ENCODE measurements at regions not wholly inside any gene's neighbourhood (a gene's known extent, or its start where the extent isn't known, plus 50 kb on each side); places are given as distances from the start of the nearest gene placed in this dataset.
"Not testable (repeated sequence)": the region's sequence is repeated elsewhere in the genome, so short reads cannot be mapped to it uniquely, and the experiment has no call there.

DNA sequence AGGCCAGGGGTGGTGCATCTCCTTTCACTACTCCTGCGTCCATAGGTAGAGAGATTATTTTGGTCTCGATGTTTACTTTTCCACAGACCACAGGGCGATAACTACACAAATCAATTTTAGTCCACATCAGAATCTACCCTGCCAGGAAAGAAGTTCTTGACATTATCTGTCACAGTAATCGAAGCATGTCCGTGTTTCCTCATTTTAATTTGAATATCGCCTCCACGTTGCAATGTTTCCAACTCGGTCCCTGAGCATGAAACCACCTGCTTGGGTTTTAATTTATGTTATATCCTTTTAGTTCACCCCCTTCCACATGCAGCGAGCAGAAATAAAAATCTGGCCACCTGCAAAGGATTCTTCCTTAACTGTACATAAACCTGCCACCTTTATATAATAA, 100.1 kb upstream of the ATXN3L start:
- DNase-seq, result no peak

DNA sequence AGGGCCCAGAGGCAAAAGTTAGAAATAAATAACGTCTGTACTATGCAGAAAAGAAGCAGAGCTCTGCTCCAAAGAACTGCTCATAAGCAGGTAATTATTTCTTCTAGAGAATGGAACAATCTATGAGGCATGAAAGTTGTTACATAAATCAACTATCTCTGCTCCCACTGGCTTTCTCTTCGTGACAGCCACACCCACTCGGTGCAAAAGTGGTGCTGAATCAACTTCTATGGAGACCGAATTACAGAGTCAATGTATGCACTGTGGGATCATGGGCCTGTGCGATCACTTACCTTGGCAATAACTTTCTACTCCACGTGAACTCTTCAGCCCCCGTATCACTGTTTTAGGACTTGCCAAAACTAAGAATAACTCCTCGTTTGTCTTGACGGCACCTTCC, 99.4 kb upstream of the ATXN3L start:
- DNase-seq, result no peak

DNA sequence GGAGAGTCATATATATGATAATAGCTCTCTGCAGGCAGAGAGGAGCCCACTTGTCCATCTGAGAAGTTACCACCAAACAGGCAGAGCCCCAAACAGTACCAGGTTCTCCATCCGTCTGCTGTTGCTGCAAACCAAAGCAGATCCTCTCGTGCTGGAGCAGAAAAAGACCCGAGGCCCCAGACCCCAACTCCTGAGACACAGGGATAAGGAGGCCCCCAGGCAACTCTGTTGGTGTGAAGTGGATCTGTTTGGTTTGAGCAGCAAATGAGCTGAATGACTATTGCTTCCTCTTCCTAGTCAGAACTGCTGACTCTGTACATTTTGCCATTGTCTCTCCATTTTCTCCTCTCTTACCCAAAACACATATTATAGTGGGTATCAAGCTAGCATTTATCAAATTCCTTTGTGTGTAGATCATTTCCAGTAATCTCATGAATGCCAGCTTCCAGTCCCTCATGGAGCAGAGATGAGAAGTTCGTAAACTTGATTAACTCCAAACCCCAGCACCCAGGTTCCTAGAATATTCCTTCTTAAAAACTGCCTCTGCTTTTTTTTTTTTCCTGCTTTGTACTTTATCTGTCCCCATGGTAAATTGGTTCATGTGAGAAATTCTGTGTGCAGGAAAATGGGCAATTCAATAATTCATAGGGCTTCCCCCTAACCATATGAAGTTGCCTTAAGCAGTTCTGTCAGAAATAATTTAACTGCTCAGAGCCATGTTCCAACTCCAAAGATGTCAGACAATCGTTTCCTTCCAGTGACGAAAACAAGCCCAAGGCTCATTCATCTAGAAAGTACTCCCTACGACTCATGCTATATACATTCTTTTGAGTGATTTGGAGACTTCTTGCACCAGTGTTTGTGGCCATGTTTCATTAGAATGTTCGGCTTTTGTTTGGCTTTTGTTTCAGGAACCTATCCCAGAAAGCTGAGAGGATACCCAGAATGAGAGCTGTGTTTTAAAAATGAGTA, 98.6 kb upstream of the ATXN3L start:
- no peak for DNase-seq

DNA sequence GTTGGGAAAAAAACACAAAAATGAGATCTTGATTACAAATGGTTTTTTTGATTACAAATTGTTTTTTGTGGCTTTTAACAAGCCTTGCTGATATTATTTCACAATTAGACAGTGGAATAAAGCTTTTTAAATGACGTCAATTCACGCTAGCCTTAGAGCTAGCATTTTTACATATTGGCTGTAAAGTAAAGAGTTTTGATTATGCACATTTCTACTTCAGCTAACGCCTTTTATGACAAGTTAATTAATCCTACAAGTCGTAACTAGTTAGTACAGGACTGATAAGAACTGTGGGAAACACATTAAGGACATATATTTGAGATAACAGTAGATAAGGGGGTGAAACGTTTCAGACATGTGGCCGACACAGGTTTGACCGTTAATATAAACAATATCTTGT, 95.7 kb upstream of the ATXN3L start:
- DNase-seq, result no peak

DNA sequence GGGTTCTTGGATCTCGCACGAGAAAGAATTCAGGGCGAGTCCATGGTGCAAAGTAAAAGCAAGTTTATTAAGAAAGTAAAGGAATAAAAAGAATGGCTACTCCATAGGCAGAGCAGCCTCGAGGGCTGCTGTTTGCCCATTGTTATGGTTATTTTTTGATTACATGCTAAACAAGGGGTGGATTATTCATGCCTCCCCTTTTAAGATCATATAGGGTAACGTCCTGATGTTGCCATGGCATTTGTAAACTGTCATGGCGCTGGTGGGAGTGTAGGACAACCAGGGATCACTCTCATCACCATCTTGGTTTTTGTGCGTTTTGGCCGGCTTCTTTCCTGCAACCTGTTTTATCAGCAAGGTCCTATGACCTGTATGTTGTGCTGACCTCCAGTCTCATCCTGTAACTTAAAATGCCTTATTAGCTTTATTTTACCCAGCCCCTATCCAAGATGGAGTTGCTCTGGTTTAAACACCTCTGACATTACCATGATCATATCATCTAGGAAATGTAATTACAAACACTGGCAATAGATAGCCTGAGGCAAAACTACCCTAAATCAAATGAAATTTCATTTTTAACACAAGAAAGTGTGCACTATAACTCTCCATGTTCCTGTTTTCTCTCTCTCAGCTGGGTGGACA, 94.3 kb upstream of the ATXN3L start:
- no peak for DNase-seq

DNA sequence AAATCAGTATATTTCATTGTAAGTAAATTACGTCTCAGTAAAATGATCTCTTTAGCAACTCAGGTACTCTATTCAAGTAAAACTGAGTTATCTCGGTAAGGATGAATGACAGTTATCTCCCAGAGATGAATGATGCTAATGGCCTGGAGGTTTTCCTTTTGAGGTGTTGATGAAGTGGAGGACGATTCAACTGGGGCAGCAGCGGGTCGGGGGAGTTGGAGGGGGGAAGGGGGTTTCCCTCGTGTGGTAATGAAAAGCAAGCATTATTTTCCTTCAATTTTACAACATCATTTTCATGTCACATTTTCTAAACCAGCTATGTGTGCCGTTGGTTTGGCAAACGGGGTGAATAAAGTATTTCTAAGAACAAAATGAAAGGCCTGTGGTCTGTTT, 92.4 kb upstream of the ATXN3L start:
- DNase-seq, result no peak

DNA sequence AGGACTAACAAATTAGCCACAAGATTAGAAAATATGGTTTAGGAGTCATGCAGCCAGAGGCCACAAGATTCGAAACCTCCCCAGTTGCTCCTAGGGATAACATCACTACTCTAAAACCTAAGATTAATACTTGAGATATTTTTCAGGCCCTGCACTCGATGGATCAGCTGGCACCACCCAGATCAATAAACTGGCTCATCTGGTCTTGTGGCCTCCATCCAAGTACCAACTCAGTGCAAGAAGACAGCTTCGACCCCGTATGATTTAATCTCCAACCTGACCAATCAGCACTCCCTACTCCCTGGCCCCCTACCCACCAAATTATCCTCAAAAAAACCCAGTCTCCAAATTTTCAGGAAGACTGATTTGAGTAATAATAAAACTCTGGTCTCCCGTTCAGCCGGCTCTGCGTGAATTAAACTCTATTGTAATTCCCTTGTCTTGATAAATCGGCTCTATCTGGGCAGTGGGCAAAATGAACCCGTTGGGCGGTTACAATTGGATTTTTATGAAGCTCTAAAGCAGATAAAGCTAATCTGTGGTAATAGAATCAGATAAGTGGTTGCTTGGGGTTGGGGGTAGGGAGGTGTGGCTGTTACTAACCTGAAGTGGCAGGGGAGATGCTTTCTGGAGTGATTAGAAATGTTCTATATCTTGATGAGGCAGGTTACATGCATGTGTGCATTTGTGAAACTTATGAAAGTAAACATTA, 91.8 kb upstream of the ATXN3L start:
- no peak for DNase-seq

DNA sequence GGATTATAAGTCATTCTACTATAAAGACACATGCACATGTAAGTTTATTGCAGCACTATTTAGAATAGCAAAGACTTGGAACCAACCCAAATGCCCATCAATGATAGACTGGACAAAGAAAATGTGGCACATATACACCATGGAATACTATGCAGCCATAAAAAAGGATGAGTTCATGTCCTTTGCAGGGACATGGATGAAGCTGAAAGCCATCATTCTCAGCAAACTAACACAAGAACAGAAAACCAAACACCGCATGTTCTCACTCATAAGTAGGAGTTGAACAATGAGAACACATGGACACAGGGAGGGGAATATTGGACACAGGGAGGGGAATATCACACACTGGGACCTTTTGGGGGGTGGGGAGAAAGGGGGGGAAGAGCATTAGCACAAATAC, 88.7 kb upstream of the ATXN3L start:
- DNase-seq, result not testable (repeated sequence)

DNA sequence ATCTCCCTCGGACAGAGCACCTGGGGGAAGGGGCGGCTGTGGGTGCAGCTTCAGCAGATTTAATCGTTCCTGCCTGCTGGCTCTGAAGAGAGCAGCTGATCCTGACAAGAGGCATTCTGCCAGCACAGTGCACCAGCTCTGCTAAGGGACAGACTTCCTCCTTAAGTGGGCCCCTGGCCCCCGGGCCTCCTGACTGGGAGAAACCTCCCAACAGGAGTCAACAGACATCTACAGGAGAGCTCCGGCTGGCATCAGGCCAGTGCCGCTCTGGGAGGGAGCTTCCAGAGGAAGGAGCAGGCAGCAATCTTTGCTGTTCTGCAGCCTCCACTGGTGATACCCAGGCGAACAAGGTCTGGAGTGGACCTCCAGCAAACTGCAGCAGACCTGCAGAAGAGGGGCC, 84.9 kb upstream of the ATXN3L start:
- not testable (repeated sequence) for DNase-seq

DNA sequence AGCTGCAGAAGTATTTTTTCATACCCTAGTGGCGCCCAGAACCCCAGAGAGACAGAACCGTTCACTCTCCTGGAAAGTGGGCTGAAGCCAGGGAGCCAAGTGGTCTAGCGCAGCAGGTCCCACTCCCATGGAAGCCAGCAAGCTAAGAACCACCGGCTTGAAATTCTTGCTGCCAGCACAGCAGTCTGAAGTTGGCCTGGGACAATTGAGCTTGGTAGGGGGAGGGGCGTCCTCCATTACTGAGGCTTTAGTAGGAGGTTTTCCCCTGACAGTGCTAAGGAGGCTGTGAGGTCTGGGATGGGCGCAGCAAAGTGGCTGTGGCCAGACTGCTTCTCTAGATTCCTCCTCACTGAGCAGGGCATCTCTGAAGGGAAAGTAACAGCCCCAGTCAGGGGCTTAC, 84.5 kb upstream of the ATXN3L start:
- no peak for DNase-seq

DNA sequence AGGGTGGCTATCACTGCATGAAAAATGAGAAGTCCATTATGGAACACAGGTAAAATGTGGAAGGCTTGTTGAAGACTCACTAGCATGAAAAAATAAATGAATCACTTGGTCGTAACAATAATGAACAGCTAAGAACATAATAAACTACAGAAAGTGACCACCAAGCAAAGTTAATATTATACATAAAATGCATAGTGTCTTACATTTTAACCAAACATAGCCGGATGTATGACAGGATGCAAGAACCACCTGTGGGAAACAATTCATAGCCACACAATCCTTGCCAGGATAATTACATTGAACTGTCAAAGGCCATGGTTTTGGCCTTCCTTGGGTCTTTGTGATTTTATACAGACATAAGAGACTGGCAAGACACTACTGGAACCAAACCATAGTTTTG, 81.9 kb upstream of the ATXN3L start:
- DNase-seq, result no peak

DNA sequence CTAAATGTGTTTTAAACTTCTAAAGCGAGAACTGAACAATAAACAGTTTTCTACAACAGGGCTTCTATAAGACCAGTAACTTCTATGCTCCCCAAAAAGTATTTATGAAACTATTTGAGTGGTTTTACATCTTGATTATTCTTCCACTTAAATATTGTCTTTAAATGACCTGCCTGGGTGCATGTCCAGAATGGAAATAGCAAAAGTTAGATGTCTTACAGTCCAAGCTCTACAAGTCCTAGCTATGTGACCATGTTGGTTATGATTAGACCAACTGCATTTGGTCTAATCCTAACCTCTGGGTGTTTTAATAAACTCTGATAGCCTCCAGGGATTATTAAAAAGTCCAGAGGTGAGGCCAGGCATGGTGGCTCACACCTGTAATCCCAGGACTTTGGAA, 79.0 kb upstream of the ATXN3L start:
- DNase-seq, result no peak

DNA sequence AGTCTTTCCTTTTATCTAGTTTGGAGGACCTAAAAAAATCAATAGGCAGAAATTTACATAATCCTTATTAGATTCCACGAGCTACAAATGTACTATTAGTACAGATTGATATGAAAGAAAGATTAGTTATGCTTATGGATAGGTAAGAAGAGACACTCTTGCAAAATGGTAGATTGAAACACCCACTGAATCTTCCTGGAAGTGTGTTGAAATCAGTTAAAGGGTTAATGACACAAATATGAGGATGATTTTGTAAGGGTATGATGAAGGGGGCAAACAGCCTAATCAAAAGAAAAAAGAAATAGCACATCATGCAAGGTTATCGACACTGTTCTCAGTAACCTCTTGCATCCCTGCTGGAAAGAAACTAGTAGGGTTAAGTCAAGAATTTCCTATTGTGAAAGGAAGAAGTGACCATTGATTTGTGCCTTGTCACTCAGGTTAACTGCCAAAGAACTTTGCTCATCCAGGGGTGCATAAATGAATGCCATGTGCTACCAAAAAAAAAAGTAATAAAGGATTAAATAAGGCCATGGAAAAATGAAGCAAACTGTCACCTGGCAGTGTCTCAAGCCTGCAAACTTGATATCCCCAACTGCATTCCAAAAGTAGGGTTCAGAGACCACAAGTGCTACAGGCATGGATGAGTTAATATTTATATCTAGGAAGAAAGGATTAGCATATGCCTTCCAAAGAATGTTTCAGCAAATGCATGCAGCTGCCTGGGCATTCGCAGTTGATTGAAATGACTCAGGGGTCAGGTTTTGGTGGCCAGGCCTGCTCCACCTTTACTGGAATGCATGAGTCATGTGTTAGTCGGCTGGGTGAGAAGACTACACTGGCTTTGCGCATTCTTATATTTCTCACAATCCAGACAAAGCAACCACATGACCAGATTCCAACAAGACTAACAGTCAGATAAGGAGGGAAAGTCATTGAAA, 78.3 kb upstream of the ATXN3L start:
- DNase-seq, result no peak

DNA sequence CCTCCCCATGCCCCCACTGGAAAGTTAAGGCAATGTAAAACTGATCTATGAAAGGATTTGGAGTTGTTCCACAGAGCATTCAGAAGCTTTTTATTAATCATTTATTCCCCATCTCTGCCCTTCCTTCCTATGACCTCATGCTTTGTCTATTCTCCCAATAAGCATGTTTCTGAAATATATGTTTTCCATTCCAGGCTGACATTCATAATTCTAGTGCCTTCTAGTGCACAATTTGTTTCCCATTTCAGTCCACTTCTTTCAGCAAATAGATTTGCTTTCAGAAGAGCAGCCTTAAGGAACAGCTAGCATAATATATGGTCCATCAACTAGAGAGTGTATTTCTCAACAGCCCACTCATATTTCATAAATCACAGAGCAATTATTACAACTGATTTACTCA, 77.1 kb upstream of the ATXN3L start:
- no peak for DNase-seq

DNA sequence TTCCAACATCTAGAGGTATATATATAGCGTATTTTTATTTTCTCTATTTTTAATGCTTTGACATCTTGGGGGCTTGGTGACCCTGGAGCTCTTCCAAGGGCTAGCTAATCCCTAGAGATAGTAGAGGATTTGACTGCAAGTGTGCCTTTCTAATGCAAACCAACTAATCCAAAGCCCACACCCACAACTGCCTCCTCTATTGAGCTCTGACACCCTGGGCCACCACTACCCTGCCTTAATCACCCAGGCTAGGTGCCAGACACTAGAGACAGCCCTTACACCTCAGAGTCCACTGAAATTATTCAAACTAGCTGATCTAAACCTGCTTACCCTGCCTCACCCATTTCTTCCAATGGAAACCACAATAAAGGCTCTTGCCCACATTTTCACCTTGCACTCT, 69.6 kb upstream of the ATXN3L start:
- DNase-seq, result no peak

DNA sequence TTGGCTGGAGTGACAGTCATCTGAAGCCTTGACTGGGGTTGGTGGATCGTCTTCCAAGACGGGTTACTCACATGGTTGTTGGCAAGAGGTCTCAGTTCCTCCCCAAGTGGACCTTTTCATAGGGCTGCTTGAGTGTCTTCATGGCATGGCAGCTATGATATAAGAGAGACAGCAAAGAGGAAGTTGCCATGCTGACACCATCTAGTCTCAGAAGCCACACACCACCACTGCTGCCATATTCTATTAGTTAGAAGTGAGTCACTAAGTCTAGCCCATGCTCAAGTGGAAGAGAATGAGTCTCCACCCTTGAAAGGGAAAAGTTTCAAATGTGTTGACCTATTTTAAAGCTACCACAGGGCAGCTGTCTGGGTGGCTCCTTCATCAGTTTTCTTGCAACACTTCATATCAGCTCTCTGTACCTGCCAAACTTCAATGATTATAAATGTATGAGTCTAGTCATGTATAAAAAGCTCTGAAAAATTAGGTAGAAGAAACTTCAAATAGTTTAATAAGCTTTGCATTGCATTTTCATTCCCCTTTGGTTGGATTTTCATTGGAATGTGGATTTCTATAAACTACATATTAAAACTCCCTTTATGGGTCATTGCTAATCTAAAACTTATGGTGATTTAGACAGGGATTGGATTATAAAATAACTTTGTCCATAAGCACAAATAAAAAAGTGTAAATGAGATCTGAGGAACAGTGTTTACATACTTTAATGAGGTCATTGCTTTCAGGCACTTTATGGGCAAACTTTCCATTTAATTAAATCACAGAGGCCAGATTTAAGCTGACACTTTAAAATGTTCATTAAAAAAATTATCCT, 68.0 kb upstream of the ATXN3L start:
- DNase-seq, result no peak

DNA sequence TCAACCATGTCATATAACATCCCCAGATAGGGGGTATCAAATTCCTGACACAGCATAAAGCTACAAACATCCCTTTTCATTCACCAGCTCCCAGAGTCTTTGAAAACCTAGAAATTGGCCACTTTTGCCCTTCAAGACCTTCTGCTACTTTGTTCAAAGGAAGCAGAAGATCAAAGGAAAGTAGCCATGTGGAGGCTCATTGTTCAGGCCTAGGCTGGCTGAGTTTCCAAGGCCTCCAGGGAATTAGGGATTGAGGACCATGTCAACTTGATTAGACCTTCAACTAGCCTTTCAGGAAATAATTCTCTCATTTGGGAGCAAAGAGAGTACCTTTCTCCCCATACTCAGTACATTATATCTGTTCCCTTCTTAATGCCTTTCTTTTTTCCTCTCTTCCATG, 66.8 kb upstream of the ATXN3L start:
- no peak for DNase-seq

DNA sequence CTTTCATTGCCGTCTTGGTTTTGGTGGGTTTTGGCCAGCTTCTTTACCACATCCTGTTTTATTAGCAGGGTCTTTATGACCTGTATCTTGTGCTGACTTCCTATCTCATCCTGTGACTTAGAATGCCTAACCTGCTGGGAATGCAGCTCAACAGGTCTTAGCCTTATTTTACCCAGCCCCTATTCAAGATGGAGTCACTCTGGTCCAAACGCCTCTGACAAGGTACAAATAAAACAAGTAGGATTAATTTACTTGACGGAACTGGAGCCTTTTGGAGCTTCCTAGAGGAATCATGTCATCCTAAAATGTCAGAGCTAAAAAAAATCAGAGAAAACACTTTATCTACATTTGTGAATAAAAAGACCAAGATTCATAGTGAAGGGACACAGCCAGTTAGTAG, 66.2 kb upstream of the ATXN3L start:
- no peak for DNase-seq

DNA sequence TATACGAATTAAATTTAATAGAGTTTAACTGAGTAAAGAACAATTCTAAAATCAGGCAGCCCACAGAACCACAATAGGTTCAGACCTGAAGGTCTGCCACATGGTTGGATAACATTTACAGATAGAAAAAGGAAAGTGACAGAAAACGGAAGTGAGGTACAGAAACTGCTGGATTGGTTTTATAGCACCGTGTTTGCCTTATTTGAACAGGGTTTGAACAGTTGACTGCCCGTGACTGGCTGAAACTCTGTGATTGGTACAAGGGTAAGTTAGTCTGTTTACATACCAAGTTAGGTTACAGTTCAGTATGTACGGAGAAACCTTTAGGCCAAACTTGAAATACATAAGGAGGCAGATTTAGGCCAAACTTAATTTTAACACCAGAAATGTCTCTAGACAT, 64.1 kb upstream of the ATXN3L start:
- DNase-seq, result no peak

DNA sequence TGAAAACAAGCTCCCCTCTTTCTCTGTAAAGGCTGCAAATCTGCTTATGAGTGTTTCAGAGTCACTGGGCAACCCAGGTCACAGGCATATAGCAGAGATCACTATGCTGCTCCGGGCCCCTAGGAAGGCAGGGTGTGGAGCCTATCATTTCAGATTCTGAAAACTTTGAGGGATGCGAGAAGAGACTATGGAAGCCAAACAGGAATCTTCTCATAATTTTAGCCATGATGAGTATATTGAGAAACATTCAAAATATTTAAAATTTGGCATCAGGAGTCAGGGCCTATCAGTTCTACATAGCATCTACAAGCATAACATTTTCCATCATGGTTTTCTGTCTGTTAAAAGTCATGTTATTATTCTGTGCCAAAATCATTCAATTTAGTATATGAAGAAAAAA, 61.7 kb upstream of the ATXN3L start:
- DNase-seq, result no peak

DNA sequence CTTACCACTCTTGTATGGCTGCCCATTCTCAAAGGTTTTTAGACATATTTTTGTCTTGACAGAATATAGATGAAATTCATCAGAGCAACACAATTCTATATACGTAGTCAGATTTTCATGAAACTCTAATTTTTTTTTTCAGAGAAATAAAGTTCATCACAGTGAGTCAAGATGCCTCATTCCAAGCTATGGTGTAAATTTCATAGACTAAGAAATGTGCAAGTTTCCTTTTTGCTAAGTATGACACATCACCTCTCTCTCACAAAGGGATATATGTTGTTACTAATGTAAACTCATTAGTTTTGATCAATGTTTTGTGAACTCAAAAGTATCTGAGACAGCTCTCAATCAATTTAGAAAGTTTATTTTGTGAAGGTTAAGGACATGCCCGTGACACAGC, 60.4 kb upstream of the ATXN3L start:
- DNase-seq, result no peak

Measured in T-helper 9 cell (primary cell).